ENCODE measurements at regions not wholly inside any gene's neighbourhood (a gene's known extent, or its start where the extent isn't known, plus 50 kb on each side); places are given as distances from the start of the nearest gene placed in this dataset.
"Not testable (repeated sequence)": the region's sequence is repeated elsewhere in the genome, so short reads cannot be mapped to it uniquely, and the experiment has no call there.

DNA sequence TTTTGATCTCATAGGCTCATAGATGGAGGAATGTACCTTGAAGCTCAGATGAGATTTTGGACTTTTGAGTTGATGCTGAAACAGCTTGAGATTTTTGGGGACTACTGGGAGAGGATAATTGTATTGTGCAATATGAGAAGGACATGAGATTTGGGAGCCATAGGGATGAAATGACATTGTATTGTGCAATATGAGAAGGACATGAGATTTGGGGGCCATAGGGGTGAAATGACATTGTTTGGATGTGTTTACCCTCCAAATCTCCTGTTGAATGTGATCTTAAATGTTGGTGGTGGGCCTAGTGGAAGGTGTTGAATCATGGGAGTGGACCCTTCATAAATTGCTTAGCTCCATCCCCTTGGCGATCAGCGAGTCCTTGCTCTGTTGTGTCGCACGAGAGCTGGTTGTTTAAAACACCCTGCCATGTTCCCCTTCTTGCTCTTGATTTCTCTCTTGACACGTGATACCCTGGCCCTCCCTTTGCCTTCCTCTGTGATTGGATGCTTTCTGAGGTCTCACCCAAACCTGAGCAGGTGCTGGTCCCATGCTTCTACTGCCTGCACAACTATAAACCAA is 110.9 kb upstream of the TPTE start:
- not testable (repeated sequence) for DNase-seq

DNA sequence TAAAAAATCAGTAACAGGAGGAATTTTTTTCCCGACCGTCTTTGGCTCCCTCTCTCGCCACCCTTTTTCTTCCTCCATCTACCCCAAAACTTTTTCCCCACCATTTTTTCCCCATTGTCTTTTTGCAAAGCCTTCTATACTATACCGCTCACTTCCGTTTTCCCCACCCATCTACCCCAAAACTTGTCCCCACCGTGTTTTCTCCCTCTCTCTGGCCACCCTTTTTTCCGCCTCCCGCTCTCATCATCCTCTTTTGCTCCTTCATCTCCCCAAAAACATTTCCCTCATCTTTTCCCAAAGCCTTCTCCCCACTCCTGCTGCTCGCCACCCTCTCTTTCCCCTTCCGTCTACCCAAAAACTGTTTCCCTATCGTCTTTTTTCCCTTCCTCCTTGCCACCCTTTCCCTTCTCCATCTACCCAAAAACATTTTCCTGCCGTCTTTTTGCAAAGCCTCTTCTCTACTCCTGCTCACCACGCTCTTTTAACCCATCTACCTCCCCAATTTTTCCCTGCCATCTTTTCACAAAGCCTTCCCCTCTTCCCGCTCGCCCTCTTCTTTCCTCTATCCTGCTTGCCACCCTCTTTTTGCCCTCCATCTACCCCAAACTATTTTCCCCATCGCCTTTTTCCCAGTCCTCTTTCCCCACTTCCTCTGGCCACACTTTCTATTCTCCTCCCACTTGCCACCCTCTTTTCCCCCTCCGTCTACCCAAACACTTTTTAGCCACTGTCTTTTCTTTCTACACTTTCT is 109.4 kb upstream of the TPTE start:
- DNase-seq, result not testable (repeated sequence)

DNA sequence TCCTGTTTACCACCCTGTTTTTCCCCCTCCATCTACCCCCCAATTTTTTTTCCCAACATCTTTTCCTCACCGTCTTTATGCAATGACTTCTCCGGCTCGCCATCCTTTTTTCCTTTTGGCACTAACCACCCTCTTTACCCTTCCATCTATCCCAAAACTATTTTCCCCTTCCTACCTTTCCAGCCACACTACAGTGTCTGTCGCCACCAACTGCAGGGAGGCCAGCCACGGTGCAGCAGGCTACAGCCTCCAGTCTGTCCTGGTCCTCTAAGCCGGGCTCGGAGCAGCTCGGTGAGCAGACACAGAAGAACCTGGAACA is 108.5 kb upstream of the TPTE start:
- DNase-seq, result not testable (repeated sequence)

DNA sequence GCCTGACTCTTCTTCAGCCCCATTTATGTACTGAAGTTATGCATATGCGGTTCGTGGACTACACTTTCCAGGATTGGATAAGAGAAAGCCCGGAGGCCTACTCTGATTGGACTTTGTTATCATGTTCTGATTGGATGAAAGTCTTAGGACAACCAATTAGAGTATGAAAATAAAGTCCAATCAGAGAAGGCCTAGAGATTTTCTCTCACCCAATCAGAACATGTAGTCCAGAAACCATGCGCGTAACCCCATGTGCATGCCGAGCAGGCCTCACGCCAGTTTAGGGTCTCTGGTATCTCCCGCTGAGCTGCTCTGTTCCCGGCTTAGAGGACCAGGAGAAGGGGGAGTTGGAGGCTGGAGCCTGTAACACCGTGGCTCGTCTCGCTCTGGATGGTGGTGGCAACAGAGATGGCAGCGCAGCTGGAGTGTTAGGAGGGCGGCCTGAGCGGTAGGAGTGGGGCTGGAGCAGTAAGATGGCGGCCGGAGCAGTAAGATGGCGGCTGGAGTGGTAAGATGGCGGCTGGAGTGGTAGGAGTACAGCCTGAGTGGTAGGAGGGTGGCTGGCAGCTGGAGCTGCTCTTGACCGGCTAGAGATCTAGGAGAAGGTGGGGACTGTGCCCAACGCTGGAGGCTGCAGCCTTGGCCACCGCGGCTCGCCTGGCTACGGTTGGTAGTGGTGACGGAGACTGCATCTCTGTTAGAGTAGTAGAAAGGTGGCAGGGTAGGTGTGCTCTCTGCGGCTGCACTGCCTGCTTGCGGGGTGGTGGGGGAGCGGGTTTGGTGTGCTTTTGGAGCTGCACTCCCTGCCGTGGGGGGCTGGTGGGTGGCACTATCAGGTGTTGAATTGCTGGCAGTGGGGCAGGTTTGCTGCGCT is 107.9 kb upstream of the TPTE start:
- not testable (repeated sequence) for DNase-seq

DNA sequence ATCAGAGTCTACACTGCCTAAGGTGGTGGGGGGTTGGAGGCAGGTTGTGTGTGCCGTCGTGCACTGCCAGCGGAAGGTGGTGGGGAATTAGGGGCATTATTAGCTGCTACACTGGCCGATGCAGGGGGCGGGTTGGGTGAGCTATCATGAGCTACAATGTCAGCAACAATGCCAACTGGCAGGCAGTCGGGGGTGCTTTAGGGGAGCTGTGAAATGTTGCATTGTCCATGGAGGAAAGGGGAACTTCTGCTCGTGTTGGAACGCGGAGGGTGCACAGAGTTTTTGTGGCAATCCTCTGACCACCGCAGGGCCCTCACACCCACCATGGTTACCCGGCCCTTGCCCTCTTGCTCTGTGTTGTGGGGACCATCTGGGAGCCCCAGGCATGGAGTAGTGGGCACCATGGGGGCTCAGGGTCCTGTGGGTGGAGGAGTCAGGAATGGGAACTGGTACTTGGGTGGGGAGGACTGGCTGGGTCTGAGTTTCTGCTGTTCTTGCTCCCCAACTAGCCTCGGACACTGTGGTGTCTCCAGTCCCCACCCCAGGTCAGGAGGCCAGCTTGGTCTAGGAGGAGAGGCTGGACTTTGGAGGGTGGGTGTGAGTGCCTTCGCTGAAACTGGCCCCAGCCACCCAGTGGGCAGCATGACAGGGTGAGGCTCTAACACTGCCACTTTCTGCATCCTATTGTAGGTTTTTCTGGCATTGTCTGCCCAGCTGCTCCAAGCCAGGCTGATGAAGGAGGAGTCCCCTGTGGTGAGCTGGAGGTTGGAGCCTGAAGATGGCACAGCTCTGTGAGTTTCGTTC is 107.1 kb upstream of the TPTE start:
- DNase-seq, result not testable (repeated sequence)

DNA sequence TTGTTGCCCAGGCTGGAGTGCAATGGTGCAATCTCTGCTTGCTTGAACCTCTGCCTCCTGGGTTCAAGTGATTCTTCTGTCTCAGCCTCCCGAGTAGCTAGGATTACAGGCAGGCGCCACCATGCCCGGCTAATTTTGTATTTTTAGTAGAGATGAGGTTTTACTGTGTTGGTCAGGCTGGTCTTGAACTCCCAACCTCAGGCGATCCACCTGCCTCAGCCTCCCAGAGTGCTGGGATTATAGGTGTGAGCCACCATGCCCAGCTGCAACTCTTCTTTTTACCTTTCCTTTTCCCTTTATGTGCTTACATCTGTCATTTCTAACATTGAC is 106.5 kb upstream of the TPTE start:
- DNase-seq, result not testable (repeated sequence)

DNA sequence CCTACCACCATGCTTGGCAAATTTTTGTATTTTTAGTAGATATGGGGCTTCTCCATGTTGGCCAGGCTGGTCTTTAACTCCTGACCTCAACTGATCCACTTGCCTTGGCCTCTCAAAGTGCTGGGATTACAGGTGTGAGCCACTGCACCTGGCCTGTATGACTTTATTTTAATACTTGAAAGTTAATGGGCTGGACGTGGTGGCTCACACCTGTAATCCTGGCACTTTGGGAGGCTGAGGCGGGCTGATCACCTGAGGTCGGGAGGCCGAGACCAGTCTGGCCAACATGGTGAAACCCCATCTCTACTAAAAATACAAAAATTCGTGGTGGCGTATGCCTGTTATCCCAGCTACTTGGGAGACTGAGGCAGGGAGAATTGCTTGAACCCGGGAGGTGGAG is 105.9 kb upstream of the TPTE start:
- DNase-seq, result not testable (repeated sequence)

DNA sequence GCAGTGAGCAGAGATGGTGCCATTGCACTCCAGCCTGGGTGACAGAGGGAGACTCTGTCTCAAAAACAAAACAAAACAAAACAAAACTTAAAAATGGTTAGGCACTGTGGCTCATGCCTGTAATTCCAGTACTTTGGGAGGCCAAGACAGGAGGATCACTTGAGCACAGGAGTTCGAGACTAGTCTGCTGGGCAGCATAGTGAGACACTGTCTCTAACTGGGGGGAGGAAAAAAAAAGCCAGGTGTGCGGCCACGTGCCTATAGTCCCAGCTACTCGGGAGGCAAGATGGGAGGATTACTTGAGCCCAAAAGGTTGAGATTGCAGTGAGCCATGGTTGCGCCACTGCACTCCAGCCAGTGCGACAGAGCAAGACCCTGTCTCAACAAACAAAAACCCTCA is 105.5 kb upstream of the TPTE start:
- DNase-seq, result not testable (repeated sequence)

DNA sequence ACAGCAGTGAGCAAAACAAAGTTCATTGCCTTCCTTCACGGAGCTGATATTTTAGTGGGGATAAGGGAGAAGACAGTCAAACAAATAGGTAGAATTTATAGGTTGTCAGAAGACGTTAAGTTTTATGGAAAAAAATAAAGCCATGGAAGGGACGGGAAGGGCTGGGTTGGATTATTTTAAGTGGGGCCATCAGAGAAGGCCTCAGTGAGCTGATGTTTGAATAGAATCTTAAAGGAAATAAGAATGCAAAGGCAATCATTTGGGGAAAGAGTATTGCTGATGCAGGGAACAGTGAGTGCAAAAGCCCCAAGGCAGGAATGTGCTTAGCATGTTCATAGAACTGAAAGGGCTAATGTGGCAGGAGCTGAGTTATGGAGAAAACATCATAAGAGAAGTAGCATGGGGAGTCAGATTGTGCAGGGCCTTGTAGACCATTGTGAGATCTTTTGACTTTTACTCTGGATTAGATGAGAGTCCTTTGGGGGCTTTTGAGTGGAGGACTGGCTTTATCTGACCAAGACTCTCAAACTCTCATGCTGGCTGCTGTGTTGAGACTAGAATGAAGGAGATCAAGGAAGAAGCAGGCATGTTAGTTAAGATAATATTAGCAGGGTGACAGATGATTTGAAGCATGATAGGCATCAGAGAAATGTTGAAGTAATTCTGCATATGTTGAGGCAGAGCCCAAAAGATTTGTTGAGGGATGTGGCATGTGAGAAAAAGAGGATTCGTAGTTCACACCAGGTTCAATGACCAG is 104.5 kb upstream of the TPTE start:
- not testable (repeated sequence) for DNase-seq

DNA sequence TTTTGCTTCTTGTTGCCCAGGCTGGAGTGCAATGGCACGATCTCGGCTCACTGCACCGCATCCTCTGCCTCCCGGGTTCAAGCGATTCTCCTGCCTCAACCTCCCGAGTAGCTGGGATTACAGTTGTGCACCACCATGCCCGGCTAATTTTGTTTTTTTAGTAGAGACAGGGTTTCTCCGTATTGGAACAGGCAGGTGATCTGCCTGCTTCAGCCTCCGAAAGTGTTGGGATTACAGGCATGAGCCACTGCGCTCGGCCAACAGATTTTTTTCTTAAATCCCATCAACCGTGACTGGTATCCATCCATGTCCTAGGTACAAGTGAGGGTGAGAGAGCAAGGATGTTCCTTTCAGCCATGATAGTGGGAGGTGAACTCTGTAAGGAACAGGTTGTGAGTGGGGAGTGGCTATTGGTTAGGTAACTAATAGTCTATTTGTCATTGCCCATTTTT is 103.8 kb upstream of the TPTE start:
- not testable (repeated sequence) for DNase-seq

DNA sequence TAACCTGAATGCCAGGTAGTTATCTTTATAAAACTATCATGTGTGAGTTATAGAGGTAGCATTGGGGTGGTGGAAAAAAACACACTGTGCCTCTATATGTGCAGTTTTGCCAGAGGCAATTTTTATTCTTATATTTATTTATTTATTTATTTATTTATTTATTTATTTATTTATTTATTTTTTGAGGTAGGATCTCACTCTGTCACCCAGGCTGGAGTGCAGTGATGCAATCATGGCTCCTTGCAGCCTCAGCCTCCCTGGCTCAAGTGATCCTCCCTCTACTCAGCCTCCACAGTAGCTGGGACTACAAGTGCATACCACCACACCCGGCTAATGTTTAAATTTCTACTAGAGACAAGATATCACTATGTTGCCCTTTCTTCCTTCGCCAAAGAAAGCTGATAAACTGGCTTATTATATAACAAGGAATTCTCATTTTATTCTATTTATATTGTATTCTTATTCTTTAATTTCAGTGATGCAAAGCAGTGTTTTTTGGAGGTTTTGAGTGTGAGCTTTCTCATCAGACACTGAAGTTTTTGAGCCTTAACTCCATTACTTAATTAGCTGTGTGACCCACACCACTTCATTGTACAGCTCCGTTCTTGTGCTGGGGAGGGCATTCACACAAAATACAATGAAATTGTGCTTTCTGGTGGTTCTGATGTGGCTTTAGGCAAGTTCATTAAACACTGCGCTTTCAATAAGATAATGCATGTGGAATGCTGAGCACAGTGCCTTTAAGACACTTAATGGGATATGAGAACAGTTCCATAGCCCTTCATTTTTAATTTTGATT is 102.9 kb upstream of the TPTE start:
- DNase-seq, result not testable (repeated sequence)

DNA sequence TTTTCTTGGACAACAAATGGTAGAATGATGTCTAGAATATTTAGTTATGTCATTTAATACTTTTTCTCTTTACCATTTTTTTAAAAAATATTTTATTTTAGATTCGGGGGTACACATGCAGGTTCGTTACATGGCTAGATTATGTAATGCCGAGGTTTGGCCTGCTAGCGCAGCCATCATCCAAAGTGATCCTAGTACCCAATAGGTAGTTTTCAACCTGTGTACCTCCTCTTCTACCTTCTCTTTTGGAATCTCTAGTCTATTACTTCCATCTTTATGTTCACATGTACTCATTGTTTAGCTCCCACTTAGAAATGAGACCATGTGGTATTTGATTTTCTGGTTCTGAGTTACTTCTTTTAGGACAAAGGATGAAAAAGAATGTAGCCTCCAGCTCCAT is 100.2 kb upstream of the TPTE start:
- not testable (repeated sequence) for DNase-seq

DNA sequence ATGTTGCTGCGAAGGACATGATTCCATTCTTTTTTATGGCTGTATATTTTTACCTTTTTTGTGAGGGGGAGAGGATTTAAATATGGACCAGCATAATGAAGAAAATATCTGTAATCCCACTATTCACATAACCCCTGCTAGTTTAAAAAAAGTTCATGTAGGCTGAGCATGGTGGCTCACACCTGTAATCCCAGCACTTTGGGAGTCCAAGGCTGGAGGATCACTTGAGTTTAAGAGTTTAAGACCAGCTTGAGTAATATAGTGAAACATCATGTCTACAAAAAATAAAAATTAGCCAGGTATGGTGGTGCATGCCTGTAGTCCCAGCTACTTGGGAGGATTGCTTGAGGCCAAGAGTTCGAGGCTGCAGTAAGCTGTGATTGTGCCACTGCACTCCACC is 99.8 kb upstream of the TPTE start:
- DNase-seq, result not testable (repeated sequence)

DNA sequence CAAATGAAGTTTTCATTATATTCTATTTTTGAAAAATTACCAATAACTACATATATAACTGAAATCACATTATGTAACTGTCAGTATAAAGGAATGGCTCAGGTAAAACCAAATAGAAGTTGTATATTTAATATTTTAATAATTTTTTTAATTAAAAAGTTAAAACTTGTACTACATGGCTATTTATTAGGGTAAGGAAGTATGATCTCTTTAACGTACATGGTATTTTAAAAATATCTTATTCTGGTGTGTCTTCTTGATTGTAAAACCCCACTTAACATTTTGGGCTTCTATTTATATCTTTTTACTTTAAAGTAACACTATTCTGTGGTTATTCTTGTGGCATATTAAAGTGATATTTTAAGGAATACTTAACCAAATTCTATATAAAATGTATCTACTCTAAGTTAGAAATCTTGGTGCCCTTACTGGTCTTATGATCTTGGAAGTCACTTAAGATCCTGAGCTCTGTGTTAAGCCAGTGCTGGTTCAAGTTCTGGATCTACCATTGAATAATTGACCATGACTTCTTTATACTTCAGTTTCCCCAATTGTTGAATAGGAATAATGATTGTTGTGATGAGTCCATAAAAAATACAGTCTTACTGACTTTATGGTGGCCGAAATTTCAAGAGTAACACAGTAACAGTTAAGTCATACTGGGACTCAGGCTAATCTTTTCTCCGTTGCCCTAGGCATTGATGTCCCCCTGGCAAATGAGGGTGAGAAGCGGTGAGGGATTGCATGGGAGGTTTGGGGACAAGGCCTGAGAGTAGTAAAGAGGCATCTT is 97.1 kb upstream of the TPTE start:
- DNase-seq, result not testable (repeated sequence)

DNA sequence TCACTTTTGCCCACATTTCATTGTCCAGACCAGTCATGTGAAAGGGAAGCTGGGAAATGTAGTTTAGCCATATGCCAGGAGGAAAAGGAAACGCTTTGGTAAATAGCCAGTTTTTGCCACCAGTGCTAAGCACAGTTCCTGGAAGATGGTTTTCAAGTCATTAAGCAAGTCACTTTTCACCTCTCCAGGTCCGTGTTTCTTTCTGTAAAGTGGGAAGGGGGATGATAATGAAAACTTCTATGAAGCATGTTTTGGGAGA is 96.6 kb upstream of the TPTE start:
- DNase-seq, result not testable (repeated sequence)

DNA sequence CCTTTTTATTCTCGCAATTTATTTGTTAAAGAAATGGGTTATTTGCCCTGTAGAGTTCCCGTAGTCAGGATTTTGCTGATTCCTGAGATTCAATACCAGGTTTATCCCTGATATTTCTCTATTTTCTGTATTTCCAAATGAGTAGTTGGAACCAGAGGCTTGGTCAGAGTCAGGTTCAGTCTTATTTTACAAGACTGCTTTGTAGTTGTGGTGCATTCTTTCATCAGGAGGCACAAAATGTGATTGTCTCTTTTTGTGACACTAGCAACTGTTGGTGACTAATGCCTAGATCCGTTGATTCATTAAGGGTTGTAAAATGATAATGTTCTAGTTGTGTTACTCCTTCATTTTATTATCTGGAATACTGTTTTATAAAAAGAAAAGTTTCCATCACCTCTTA is 95.5 kb upstream of the TPTE start:
- DNase-seq, result no peak

DNA sequence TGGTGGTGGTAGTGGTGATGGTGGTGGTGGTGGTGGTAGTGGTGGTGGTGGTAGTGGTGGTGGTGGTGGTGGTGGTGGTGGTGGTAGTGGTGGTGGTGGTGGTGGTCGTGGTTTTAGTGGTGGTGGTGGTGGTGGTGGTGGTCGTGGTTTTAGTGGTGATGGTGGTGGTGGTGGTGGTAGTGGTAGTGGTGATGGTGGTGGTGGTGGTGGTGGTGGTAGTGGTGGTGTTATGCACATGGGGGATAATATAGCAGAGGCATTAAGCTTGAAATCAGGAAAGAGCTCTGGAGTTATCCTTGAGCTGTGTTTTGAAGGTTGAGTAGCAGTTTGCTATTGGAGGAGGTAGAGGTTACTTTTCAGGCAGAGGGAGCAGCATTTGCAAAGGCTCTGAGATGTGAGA is 94.6 kb upstream of the TPTE start:
- DNase-seq, result not testable (repeated sequence)

DNA sequence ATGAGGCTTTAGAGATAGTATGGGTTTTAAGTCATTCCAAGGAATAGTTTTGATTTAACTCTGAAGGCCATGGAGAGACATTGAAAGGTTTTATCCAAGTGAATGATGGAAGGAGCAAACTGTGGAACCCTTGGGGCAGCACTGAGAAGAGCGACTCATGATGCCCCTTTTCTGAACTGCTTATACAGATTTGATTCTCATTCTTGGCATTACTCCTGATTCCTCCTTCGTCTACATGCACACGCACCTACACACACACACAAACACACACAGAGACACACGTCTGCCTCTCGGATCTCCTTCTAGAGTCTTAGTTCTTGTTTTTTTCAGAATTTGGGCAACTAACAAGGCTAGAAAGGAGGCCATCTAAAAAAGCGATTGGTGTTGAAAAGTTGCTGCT is 94.1 kb upstream of the TPTE start:
- not testable (repeated sequence) for DNase-seq

DNA sequence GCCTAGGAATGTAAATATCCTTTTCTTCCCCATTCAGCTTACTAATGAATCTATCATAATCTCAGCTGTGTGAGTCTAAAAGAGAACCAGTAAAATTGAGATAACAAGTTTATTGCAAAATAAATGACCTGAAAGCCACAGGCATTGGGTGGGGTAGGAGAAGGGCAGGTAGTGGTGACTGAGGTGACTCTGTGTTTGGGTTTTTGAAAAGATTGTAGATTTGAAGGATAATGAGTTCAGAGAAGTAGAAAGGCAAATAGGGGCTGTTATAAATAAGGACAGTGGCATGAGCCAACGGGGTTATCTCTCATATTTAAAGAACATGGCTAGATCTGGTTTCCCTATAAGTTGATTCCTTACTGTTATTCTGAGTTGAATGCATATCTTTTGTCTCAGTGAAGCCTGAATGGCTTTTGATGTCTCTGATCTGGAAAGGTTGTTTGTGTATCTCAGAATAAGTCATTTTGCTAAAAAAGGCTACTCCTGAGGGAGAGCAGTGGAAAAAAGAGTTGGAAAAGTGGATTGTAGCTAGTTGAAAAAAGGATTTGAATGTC is 92.3 kb upstream of the TPTE start:
- DNase-seq, result not testable (repeated sequence)

DNA sequence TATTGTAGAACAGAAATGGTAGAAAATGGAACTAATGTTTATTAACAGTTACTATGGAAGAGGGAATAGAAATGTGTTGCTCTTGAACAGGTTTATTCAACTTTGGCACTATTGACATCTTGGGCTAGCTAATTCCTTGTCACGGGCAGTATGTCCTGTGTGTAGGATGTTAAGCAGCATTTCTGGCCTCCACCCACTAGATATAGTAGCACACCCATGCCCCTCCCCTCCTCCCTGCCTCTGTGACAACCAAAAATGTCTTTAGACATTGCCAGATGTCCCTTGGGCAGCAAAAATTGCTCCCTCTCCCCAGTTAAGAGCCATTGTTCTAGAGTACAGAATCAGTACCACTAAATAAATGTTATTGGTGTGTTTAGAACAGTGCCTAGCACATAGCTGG is 91.4 kb upstream of the TPTE start:
- no peak for DNase-seq
